ENCODE measurements at regions not wholly inside any gene's neighbourhood (a gene's known extent, or its start where the extent isn't known, plus 50 kb on each side); places are given as distances from the start of the nearest gene placed in this dataset.

DNA sequence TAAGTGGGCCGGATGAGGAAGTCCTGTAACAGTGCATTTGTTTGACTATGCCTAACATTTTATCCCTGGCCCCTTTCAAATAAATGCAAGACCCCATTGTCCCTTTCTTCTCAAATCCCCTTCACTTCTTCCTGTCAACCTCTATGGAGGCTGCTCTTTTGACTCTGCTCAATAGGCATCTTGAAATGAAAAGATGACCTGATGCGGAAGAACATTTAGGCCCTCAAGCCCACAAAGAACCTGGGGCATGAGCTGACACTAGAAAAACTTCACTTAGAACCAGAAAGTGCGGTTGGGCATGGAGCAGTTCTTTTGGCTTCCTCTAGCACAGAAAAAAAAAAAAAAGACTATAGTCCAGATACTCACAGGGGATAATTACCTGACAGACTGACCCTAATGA, 1434.7 kb upstream of the WWC1 start:
- H3K27ac Mint-ChIP-seq, result no peak overlapping the region
- no peaks in the 10 kb centered on the region for H3K27me3 ChIP-seq (ENCODE audit: control insufficient read depth in 2 of 2, insufficient read depth in 2 of 2, low read length in 2 of 2)
- H3K4me3 ChIP-seq (replicated peaks in 1 of 3; ENCODE audit: low read depth in 2 of 3, low read length in 3 of 3), result no peak overlapping the region
- 100% methylated on average over 2 of the region's 3 CpGs for WGBS (ENCODE audit: insufficient coverage)
- H2AFZ ChIP-seq (ENCODE audit: insufficient read depth, low read depth, low read length, poor library complexity, severe bottlenecking), result no peak overlapping the region
- no peak overlapping the region for H3K27ac ChIP-seq (ENCODE audit: low read depth in 1 of 2, low read length in 2 of 2)
- peaks cover 0 to 8% (median 0%) of the 10 kb centered on the region in 7 donors for H3K9me3 Mint-ChIP-seq
- no peaks in the 10 kb centered on the region for H3K36me3 Mint-ChIP-seq
- H3K4me1 Mint-ChIP-seq, result no peaks in the 10 kb centered on the region
- no peaks in the 10 kb centered on the region for H3K36me3 ChIP-seq (replicated peaks in 1 of 2; ENCODE audit: control insufficient read depth in 1 of 2, insufficient read depth in 2 of 2, low read length in 2 of 2)
- no peak overlapping the region for H3K4me3 Mint-ChIP-seq
- no peak for DNase-seq
- no peaks in the 10 kb centered on the region for H3K4me1 ChIP-seq (ENCODE audit: control insufficient read depth in 1 of 2, insufficient read depth in 2 of 2, low read length in 2 of 2)
- no peaks in the 10 kb centered on the region for H3K79me2 ChIP-seq (ENCODE audit: insufficient read depth, low read length)
- peaks cover 0 to 5% of the 10 kb centered on the region in 2 donors for H3K9me3 ChIP-seq (replicated peaks in 1 of 2; ENCODE audit: control insufficient read depth in 1 of 2, insufficient read depth in 1 of 2, low read length in 2 of 2)
- no peaks in the 10 kb centered on the region for H4K20me1 ChIP-seq (ENCODE audit: insufficient read depth, low read length)
- intact Hi-C loops (cut with micrococcal nuclease), result no loop called here
- TF ChIP-seq, protein P1, sequence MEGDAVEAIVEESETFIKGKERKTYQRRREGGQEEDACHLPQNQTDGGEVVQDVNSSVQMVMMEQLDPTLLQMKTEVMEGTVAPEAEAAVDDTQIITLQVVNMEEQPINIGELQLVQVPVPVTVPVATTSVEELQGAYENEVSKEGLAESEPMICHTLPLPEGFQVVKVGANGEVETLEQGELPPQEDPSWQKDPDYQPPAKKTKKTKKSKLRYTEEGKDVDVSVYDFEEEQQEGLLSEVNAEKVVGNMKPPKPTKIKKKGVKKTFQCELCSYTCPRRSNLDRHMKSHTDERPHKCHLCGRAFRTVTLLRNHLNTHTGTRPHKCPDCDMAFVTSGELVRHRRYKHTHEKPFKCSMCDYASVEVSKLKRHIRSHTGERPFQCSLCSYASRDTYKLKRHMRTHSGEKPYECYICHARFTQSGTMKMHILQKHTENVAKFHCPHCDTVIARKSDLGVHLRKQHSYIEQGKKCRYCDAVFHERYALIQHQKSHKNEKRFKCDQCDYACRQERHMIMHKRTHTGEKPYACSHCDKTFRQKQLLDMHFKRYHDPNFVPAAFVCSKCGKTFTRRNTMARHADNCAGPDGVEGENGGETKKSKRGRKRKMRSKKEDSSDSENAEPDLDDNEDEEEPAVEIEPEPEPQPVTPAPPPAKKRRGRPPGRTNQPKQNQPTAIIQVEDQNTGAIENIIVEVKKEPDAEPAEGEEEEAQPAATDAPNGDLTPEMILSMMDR (IDR thresholded peaks at IDR 0.05), result no peak
- no peak overlapping the region for H3K9ac ChIP-seq (ENCODE audit: insufficient read depth, low read length, poor library complexity, severe bottlenecking)
- no peaks in the 10 kb centered on the region for H3K27me3 Mint-ChIP-seq (ENCODE audit: low read depth in 3 of 3)
- no peak overlapping the region for H3K4me2 ChIP-seq (replicated peaks; ENCODE audit: extremely low read depth, low read length, poor library complexity, severe bottlenecking)

GRCh38 chr5:166860426-166860825, 1431.0 kb upstream of the WWC1 start:
- Mint-ChIP-seq H3K4me1 (no peaks in the 10 kb centered on the region), H3K36me3 (no peaks in the 10 kb centered on the region), H3K27ac (no peak overlapping the region), H3K4me3 (no peak overlapping the region), H3K27me3 (ENCODE audit: low read depth in 3 of 3) (no peaks in the 10 kb centered on the region), H3K9me3 (peaks cover 0 to 8% (median 0%) of the 10 kb centered on the region in 7 donors)
- TF ChIP-seq, protein P1 (IDR thresholded peaks at IDR 0.05), result no peak
- no peak overlapping the region for H2AFZ ChIP-seq (ENCODE audit: insufficient read depth, low read depth, low read length, poor library complexity, severe bottlenecking)
- H3K4me2 ChIP-seq (replicated peaks; ENCODE audit: extremely low read depth, low read length, poor library complexity, severe bottlenecking), result no peak overlapping the region
- H3K4me1 ChIP-seq (ENCODE audit: control insufficient read depth in 1 of 2, insufficient read depth in 2 of 2, low read length in 2 of 2), result no peaks in the 10 kb centered on the region
- no peak overlapping the region for H3K27ac ChIP-seq (ENCODE audit: low read depth in 1 of 2, low read length in 2 of 2)
- H3K9ac ChIP-seq (ENCODE audit: insufficient read depth, low read length, poor library complexity, severe bottlenecking), result no peak overlapping the region
- 0% methylated on average over 3 of the region's 5 CpGs for WGBS (ENCODE audit: insufficient coverage)
- no peaks in the 10 kb centered on the region for H3K79me2 ChIP-seq (ENCODE audit: insufficient read depth, low read length)
- H4K20me1 ChIP-seq (ENCODE audit: insufficient read depth, low read length), result no peaks in the 10 kb centered on the region
- no peak overlapping the region for H3K4me3 ChIP-seq (replicated peaks in 1 of 3; ENCODE audit: low read depth in 2 of 3, low read length in 3 of 3)
- H3K27me3 ChIP-seq (ENCODE audit: control insufficient read depth in 2 of 2, insufficient read depth in 2 of 2, low read length in 2 of 2), result no peaks in the 10 kb centered on the region
- DNase-seq, result no peak
- no peaks in the 10 kb centered on the region for H3K36me3 ChIP-seq (replicated peaks in 1 of 2; ENCODE audit: control insufficient read depth in 1 of 2, insufficient read depth in 2 of 2, low read length in 2 of 2)
- H3K9me3 ChIP-seq (replicated peaks in 1 of 2; ENCODE audit: control insufficient read depth in 1 of 2, insufficient read depth in 1 of 2, low read length in 2 of 2), result no peaks in the 10 kb centered on the region
- intact Hi-C loops (cut with micrococcal nuclease), result no loop called here

All from CD14-positive monocyte (primary cell).